ENCODE measurements at regions not wholly inside any gene's neighbourhood (a gene's known extent, or its start where the extent isn't known, plus 50 kb on each side); places are given as distances from the start of the nearest gene placed in this dataset.

DNA sequence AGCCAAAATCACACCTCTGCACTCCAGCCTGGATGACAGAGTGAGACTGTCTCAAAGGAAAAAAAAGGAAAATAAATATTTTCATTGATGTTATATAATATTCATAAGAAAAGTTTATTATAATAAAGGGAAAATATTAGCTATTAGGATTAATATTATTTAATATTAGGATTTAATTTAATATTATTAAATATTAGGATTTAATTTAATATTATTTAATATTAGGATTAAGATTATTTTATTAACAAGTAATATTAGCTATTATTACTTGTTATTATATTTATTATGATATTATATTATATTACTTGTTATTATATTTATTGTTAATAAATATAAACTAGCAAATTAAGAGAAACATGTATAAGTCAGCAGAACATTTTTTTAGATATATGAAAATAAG is 518.1 kb downstream of the FSCB start:
- H3K27me3 ChIP-seq (replicated peaks; ENCODE audit: insufficient read depth): peaks cover 4% of the 10 kb centered on the region
- no peaks in the 10 kb centered on the region for H3K4me1 ChIP-seq (ENCODE audit: control insufficient read depth in 1 of 2, low read depth in 2 of 2)
- H3K4me3 ChIP-seq: no peak overlapping the region
- H3K27ac ChIP-seq: no peak overlapping the region
- H3K9me3 ChIP-seq: no peaks in the 10 kb centered on the region
- TF ChIP-seq CTCF (IDR thresholded peaks at IDR 0.05): no peak
- DNase-seq (ENCODE audit: low spot score): no peak
- no peak for ATAC-seq (ENCODE audit: insufficient number of reproducible peaks, low FRiP score, low read depth)
- H3K36me3 ChIP-seq: no peaks in the 10 kb centered on the region

- Histone ChIP-seq H3K9me3 (no peaks in the 10 kb centered on the region), H3K27ac (no peak overlapping the region), H3K4me1 (ENCODE audit: control insufficient read depth in 1 of 2, low read depth in 2 of 2) (peaks cover 0 to 4% of the 10 kb centered on the region in 2 donors), H3K27me3 (replicated peaks; ENCODE audit: insufficient read depth) (no peaks in the 10 kb centered on the region), H3K36me3 (no peaks in the 10 kb centered on the region), H3K4me3 (no peak overlapping the region)
- TF ChIP-seq CTCF (IDR thresholded peaks at IDR 0.05): no peak
- ATAC-seq (ENCODE audit: insufficient number of reproducible peaks, low FRiP score, low read depth): no peak
- no peak for DNase-seq (ENCODE audit: low spot score)
These were observed 523.4 kb downstream of the FSCB start for GRCh38 chr14:43983721-43984120.

DNA sequence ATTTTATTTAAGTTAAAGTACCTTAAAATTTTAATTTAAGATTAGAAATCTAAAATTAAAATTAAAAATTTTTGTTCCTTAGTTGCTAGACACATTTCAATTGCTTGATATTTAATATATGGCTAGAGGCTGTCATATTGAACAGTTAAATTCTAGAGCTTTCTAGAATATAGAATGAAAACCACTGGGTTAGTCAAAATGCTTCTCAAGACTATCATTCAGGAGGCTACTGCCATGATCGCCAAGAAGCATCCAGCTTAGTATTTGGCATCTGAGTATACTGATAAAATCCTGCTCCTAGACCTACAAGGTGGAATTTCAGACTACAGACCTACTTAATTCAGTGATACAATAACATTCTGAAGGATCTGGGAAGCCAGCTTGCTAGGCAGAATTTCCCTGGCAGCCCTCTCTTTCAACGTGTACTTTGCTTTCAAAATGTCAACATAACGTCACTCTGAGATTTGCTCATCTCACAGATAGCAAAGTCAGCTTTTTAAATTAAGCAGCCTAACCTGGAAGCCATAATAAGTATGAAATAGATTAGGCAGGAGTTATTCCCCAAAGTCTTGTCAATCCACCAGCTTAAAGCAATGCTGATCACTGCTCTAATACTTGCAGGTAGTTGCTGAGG is 525.8 kb downstream of the FSCB start:
- DNase-seq (ENCODE audit: low spot score): no peak
- no peak overlapping the region for H3K27ac ChIP-seq
- H3K36me3 ChIP-seq: no peaks in the 10 kb centered on the region
- no peak overlapping the region for H3K4me3 ChIP-seq
- no peaks in the 10 kb centered on the region for H3K9me3 ChIP-seq
- peaks cover 0 to 4% of the 10 kb centered on the region in 2 donors for H3K4me1 ChIP-seq (ENCODE audit: control insufficient read depth in 1 of 2, low read depth in 2 of 2)
- H3K27me3 ChIP-seq (replicated peaks; ENCODE audit: insufficient read depth): no peaks in the 10 kb centered on the region
- no peak for TF ChIP-seq CTCF (IDR thresholded peaks at IDR 0.05)
- no peak for ATAC-seq (ENCODE audit: insufficient number of reproducible peaks, low FRiP score, low read depth)

DNA sequence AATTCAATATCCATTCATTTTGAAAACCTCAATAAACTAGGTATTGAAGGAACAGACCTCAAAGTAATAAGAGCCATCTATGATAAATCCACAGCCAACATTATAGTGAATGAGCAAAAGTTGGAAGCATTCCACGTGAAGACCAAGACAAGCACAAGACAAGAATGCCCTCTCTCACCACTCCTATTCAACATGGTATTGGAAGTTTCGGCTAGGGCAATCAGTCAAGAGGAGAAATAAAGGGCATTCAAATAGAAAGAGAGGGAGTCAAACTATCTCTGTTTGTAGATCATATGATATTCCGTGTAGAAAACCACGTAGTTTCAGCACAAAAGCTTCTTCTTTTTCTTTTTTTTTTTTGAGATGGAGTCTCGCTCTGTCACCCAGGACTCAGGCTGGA is 550.3 kb downstream of the FSCB start:
- ATAC-seq (ENCODE audit: insufficient number of reproducible peaks, low FRiP score, low read depth) (no peak), DNase-seq (ENCODE audit: low spot score) (no peak)
- H3K27me3 ChIP-seq (replicated peaks; ENCODE audit: insufficient read depth): no peaks in the 10 kb centered on the region
- no peak overlapping the region for H3K27ac ChIP-seq
- no peaks in the 10 kb centered on the region for H3K36me3 ChIP-seq
- H3K4me1 ChIP-seq (ENCODE audit: control insufficient read depth in 1 of 2, low read depth in 2 of 2): no peaks in the 10 kb centered on the region
- TF ChIP-seq CTCF (IDR thresholded peaks at IDR 0.05): no peak
- H3K9me3 ChIP-seq: no peaks in the 10 kb centered on the region
- no peak overlapping the region for H3K4me3 ChIP-seq

GRCh38 chr14:43949400-43949799 is 557.7 kb downstream of the FSCB start:
- Histone ChIP-seq H3K4me1 (ENCODE audit: control insufficient read depth in 1 of 2, low read depth in 2 of 2) (no peaks in the 10 kb centered on the region), H3K4me3 (no peak overlapping the region), H3K27ac (no peak overlapping the region), H3K36me3 (no peaks in the 10 kb centered on the region), H3K27me3 (replicated peaks; ENCODE audit: insufficient read depth) (no peaks in the 10 kb centered on the region), H3K9me3 (no peaks in the 10 kb centered on the region)
- no peak for DNase-seq (ENCODE audit: low spot score)
- ATAC-seq (ENCODE audit: insufficient number of reproducible peaks, low FRiP score, low read depth): no peak
- TF ChIP-seq CTCF (IDR thresholded peaks at IDR 0.05): no peak

Measured in thoracic aorta (tissue), 2 donors.